Parathyroid adenoma (tissue), 2 donors: ENCODE measurements at regions not wholly inside any gene's neighbourhood (a gene's known extent, or its start where the extent isn't known, plus 50 kb on each side); places are given as distances from the start of the nearest gene placed in this dataset.
"Not testable (repeated sequence)": the region's sequence is repeated elsewhere in the genome, so short reads cannot be mapped to it uniquely, and the experiment has no call there.

Experiments used
- H2AFZ ChIP-seq: fragments of 300-600 bp; sonication (generic); one replicate; pipeline ENCODE4 v1.7.0; 2017; ENCODE audit warnings: antibody characterized with exemption, mild to moderate bottlenecking
- H3K27ac ChIP-seq: fragments of 300-600 bp; sonication (generic); one replicate; pipeline ENCODE4 v1.7.0; 2017
- H3K27me3 ChIP-seq: fragments of 300-600 bp; sonication (generic); one replicate; pipeline ENCODE4 v1.7.0; 2017; ENCODE audit warnings: low read length; ENCODE audit not compliant: control insufficient read depth, insufficient read depth
- H3K36me3 ChIP-seq: fragments of 300-600 bp; sonication (generic); one replicate; pipeline ENCODE4 v1.7.0; 2017; ENCODE audit warnings: low read length; ENCODE audit not compliant: control insufficient read depth, insufficient read depth
- H3K4me1 ChIP-seq: fragments of 300-600 bp; sonication (generic); one replicate; pipeline ENCODE4 v1.7.0; 2017; ENCODE audit warnings: control low read depth
- H3K4me2 ChIP-seq: fragments of 300-600 bp; sonication (generic); one replicate; pipeline ENCODE4 v1.7.0; 2017; ENCODE audit warnings: low read length
- H3K4me3 ChIP-seq: fragments of 300-600 bp; sonication (generic); one replicate; pipeline ENCODE4 v1.7.0; 2017; ENCODE audit warnings: low read depth, low read length
- H3K79me2 ChIP-seq: fragments of 300-600 bp; sonication (generic); one replicate; pipeline ENCODE4 v1.7.0; 2017; ENCODE audit warnings: control low read depth
- H3K9ac ChIP-seq: fragments of 300-600 bp; sonication (generic); one replicate; pipeline ENCODE4 v1.7.0; 2017; ENCODE audit warnings: mild to moderate bottlenecking
- H3K9me3 ChIP-seq: fragments of 300-600 bp; sonication (generic); one replicate; pipeline ENCODE4 v1.7.0; 2017; ENCODE audit warnings: low read length; ENCODE audit not compliant: control insufficient read depth
- donor health status: primary hyperparathyroidism.

DNA sequence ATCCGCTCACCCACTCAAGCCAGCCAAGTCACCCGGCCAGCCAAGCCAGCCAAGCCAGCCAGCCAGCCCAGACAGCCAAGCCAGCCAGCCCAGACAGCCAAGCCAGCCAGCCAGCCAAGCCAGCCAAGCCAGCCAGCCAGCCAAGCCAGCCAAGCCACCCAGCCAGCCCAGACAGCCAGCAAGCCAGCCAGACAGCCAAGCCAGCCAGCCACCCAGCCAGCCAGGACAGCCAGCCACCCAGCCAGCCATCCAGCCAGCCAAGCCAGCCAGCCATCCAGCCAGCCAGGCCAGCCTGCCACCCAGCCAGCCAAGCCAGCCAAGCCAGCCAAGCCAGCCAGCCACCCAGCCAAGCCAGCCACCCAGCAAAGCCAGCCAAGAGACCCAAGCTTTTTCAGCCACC is 316.8 kb upstream of the PLGLB2 start:
- H2AFZ ChIP-seq, H3K4me1 ChIP-seq, H3K27me3 ChIP-seq, H3K79me2 ChIP-seq, H3K27ac ChIP-seq, H3K9me3 ChIP-seq, H3K4me2 ChIP-seq, H3K4me3 ChIP-seq, H3K36me3 ChIP-seq, H3K9ac ChIP-seq: not testable (repeated sequence)

DNA sequence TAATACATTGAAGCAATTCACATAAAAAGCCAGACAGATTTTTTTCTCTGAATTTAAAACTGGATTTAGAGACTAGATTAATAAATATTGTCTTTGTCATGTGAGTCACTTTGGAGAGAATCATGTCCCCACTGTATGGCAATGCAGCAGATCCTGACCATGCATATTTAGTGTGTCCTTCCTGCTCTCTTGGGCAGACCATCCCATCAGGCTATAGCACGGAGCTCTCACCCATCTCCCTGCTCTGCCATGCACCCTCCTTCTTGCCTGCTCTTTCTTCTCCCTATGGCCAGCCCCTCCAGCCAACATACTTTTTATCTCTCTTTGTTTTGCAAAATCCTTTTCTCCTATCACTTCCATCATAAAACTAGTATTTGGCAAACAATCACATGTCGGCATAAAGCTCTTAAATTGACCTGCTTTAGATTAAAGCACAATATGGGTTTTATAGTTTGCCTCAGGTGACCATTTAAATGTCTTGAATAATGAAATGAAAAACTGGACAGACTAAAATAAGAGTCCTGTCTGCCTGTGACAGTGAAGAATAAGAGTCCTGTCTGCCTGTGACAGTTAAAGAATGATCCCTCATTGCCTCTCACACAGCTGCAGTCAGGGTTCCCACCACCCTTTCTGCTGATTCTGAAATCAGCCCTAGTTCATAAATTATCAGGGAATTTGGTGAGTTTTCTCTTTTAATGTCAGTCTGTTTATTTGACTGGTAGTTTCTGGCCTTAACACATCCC is 315.0 kb upstream of the PLGLB2 start:
- H3K79me2 ChIP-seq, H3K4me2 ChIP-seq, H3K27ac ChIP-seq, H3K4me3 ChIP-seq, H3K9ac ChIP-seq, H3K27me3 ChIP-seq, H3K36me3 ChIP-seq, H3K9me3 ChIP-seq, H2AFZ ChIP-seq, H3K4me1 ChIP-seq: not testable (repeated sequence)

DNA sequence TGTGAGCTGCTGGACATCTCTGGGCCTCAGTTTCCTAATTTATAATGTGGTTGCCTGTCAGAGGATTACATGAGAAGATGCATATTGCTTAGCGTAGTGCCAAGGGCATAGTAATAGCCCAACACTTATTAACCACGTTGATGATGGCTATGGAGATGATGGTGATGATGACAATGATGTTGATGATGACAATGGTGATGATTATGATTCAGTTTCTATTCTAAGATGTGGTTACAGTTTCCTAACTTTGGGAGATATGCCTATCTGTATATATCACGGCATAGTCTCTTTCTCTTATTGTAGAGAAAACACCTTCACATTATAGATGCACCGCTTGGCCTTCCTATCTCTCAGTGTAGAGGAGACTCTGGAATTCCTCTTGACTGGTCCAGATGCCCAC is 311.9 kb upstream of the PLGLB2 start:
- not testable (repeated sequence) for H3K4me1 ChIP-seq, H3K36me3 ChIP-seq, H3K9ac ChIP-seq, H3K9me3 ChIP-seq, H3K27ac ChIP-seq, H3K27me3 ChIP-seq, H2AFZ ChIP-seq, H3K79me2 ChIP-seq, H3K4me3 ChIP-seq, H3K4me2 ChIP-seq

DNA sequence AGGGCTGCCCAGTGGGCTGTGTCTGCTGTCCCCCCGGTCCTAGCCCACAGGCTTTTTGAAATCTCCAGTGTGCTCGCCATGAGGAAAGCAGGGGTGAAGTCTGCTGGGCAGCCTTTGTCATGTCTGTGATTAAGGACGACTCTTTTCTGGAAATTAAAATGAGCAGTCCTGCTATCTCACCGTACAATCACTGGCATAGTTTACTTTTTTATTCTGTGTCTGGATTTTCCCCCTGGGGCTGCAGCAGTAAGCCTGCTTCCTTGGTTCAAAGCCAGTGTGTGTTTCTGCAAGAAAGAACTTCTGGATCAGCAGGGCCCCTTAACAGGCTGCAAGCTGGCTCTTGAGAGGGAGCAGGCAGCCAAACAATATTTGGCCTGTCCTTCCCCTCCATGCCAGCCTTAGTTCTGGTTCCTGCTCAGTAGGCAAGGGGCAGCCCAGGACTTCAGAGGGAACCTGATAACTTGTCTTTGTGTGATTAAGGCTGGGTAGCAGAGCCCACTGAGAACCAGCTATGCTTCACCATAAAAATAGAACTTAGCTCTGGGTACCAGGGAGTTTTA is 310.1 kb upstream of the PLGLB2 start:
- not testable (repeated sequence) for H3K27me3 ChIP-seq, H3K4me2 ChIP-seq, H3K4me1 ChIP-seq, H3K27ac ChIP-seq, H3K9me3 ChIP-seq, H2AFZ ChIP-seq, H3K79me2 ChIP-seq, H3K36me3 ChIP-seq, H3K4me3 ChIP-seq, H3K9ac ChIP-seq

DNA sequence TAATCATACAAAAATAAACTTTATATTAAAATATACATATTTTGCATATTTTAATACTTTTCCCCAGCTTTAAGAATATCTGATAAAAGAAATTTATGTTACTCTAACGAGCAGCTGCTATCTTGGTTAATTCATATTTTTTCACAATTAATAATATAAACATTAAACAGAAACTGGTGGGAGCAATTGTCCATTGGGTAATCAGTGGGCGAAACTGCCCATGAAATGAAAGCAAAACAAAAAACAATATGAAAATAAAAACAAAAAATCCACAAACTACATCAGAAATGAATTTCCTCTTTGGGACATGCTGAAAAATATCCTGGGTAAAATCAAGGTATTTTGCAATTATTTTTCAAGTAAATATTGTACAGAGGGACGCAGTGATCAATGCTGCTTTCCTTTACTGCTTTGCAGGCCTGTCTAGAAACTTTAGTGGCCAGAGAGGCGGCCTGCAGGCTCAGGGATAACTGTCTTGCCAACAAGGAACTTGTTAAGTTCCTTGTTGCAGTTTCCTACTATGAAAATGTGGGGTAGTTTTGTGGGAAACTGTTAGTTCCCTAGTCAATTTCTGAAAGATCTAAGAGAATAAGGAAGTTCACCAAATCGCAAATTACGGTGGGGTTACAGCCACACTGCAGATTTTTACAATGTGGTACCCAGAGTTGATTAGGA is 309.0 kb upstream of the PLGLB2 start:
- not testable (repeated sequence) for H3K4me1 ChIP-seq, H3K9ac ChIP-seq, H2AFZ ChIP-seq, H3K27me3 ChIP-seq, H3K4me2 ChIP-seq, H3K27ac ChIP-seq, H3K36me3 ChIP-seq, H3K9me3 ChIP-seq, H3K4me3 ChIP-seq, H3K79me2 ChIP-seq

DNA sequence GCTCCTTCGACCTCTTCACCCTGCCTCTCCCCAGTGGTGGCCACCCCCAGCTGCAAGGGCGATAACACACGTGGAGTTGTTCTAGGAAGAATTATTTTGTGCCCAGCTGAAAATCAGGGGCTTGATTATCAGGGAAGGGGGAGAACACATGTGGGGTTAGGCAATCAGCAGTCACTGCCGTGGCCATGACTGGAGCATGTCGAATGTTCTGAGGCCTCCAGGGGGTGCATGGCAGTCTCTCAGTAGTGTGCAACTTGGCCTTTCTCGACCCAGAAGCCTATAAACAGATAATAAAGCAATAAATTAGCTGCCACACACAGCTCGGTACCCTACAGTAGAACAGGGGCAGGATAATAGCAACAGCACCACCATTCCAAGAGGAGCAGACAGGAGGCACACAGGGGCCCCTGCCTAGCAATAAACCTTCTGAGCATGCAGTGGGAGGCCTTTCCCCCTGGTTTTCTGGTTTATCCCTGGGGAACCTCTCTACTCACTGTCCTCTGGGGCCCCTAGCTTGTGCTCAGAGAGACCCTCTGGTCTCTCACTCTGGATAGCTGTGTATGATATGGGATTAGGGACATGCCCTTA is 308.2 kb upstream of the PLGLB2 start:
- H3K27ac ChIP-seq, H3K79me2 ChIP-seq, H3K36me3 ChIP-seq, H3K4me2 ChIP-seq, H3K4me1 ChIP-seq, H3K9me3 ChIP-seq, H3K4me3 ChIP-seq, H3K9ac ChIP-seq, H2AFZ ChIP-seq, H3K27me3 ChIP-seq: not testable (repeated sequence)

DNA sequence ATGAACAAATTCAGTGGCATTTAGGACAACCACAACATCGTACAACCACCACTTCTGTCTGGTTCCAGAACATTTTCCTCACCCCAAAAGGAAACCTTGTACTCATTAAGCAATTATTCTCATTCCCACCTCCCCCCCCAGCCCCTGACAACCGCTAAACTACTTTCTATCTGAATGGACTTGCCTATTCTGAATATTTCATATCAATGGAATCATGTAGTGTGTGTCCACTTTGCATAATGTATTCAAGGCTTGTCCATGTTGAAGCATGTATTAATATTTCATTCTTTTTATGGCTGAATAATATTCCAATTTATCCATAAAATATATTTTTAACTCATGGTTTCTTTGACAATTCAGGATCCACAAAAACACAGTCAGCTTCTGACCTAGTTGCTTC is 307.2 kb upstream of the PLGLB2 start:
- H3K79me2 ChIP-seq, H3K27ac ChIP-seq, H3K27me3 ChIP-seq, H3K9ac ChIP-seq, H3K36me3 ChIP-seq, H2AFZ ChIP-seq, H3K4me3 ChIP-seq, H3K4me1 ChIP-seq, H3K9me3 ChIP-seq, H3K4me2 ChIP-seq: not testable (repeated sequence)

DNA sequence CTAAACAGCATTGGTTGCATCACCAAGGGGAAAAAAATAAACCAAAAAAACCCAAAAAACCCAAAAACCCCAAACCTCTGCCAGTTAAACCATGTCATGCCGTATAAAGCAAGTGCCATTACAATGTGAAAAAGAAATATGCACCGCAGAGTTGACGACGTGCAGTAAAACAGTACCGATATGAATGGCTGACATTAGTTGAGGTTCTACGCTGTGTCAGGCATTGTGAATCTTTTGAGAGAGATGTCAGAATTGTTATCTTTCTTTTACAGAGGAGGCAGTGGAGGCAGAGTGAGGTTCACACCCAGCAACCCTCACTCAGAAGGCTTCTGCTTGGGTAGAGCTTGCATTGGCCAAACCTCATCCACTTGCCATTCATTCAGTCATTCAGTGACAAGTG is 306.5 kb upstream of the PLGLB2 start:
- not testable (repeated sequence) for H3K9ac ChIP-seq, H3K4me3 ChIP-seq, H3K4me2 ChIP-seq, H3K27me3 ChIP-seq, H2AFZ ChIP-seq, H3K9me3 ChIP-seq, H3K36me3 ChIP-seq, H3K27ac ChIP-seq, H3K4me1 ChIP-seq, H3K79me2 ChIP-seq

DNA sequence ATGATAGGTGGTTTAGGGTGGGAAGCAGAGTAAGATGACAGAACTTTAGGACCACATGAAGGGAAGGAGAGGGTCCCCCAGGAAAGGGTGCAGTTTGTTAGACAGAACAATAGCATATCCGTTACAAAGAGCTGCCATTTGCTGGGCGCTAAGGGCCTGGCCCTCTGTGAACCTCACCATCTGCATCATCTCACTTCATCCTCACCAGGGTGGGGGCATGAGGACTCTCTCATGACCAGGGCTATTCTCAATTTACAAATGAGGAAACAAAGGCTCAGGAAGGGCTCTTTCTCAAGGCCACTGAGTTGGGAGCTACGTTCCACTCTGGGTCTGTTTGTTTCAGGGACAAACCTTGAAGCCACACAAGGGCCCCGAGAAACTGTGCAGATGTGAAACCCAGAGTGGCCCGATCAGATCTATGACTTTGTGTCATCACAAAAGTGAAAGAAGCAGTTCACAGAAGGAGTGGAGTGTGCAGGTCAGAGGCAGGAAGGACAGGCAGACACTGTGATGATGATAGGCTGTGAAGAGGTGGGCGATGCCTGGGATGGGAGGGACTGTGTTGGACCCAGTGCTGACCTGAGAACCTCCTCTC is 304.8 kb upstream of the PLGLB2 start:
- H3K9me3 ChIP-seq, H3K4me1 ChIP-seq, H3K9ac ChIP-seq, H3K79me2 ChIP-seq, H3K4me3 ChIP-seq, H3K36me3 ChIP-seq, H2AFZ ChIP-seq, H3K27ac ChIP-seq, H3K27me3 ChIP-seq, H3K4me2 ChIP-seq: not testable (repeated sequence)

DNA sequence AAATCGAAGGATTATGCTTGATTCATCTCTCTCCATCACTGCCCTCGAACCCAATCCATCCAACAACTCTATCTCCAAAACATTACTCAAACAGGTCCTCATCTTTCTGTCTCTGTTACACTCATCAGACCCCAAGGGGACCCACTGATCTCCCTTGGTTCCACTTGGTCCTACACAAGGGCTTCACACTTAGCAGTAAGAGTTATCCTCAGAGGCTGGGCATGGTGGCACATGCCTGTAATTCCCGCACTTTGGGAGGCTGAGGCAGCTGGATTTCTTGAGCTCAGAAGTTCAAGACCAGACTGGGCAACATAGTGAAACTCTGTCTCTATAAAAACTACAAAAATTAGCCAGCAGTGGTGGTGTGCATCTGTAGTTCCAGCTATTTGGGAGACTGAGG is 302.9 kb upstream of the PLGLB2 start:
- not testable (repeated sequence) for H3K4me1 ChIP-seq, H3K4me3 ChIP-seq, H3K9ac ChIP-seq, H3K9me3 ChIP-seq, H3K36me3 ChIP-seq, H3K27me3 ChIP-seq, H3K27ac ChIP-seq, H2AFZ ChIP-seq, H3K79me2 ChIP-seq, H3K4me2 ChIP-seq
